HL-60/S4 (cell line): ENCODE measurements at regions not wholly inside any gene's neighbourhood (a gene's known extent, or its start where the extent isn't known, plus 50 kb on each side); places are given as distances from the start of the nearest gene placed in this dataset.

Experiments
- in situ Hi-C: fragments of 300-500 bp; cut with MboI; formaldehyde crosslinking; loops from 2 replicates; pipeline ENCODE4 v1.14.3; 2022; ENCODE audit warnings: low sequenced_read_pairs

GRCh38 chr20:40497899-40498691, 190.9 kb downstream of the MAFB start:
- in situ Hi-C loops, result no loop called here

- in situ Hi-C loops, result no loop called here
Measured at GRCh38 chr20:40495956-40496355, 193.1 kb downstream of the MAFB start.

GRCh38 chr20:40494248-40494647, 194.8 kb downstream of the MAFB start:
- in situ Hi-C loops, result no loop called here

- in situ Hi-C loops, result no loop called here
Measured at GRCh38 chr20:40493549-40493948, 195.5 kb downstream of the MAFB start.

- in situ Hi-C loops, result no loop called here
Measured at GRCh38 chr20:40493071-40493470, 196.0 kb downstream of the MAFB start.

- in situ Hi-C loops, result no loop called here
Measured at GRCh38 chr20:40491009-40491590, 197.9 kb downstream of the MAFB start.

- in situ Hi-C loops, result no loop called here
Measured at GRCh38 chr20:40489886-40490285, 199.2 kb downstream of the MAFB start.

- in situ Hi-C loops, result no loop called here
Measured at GRCh38 chr20:40488401-40488800, 200.6 kb downstream of the MAFB start.

- in situ Hi-C loops, result no loop called here
Measured at GRCh38 chr20:40486297-40486696, 202.7 kb downstream of the MAFB start.

GRCh38 chr20:40481743-40482458, 207.1 kb downstream of the MAFB start:
- in situ Hi-C loops, result no loop called here

GRCh38 chr20:40481337-40481736, 207.7 kb downstream of the MAFB start:
- in situ Hi-C loops, result no loop called here

GRCh38 chr20:40477805-40478204, 211.2 kb downstream of the MAFB start:
- in situ Hi-C loops, result no loop called here

- in situ Hi-C loops, result no loop called here
Measured at GRCh38 chr20:40476461-40476860, 212.6 kb downstream of the MAFB start.

GRCh38 chr20:40472905-40473304, 216.1 kb downstream of the MAFB start:
- in situ Hi-C loops, result no loop called here

GRCh38 chr20:40471261-40471629, 217.8 kb downstream of the MAFB start:
- in situ Hi-C loops, result no loop called here

- in situ Hi-C loops, result no loop called here
Measured at GRCh38 chr20:40470445-40471260, 218.4 kb downstream of the MAFB start.

- in situ Hi-C loops, result no loop called here
Measured at GRCh38 chr20:40468759-40469158, 220.3 kb downstream of the MAFB start.

- in situ Hi-C loops, result no loop called here
Measured at GRCh38 chr20:40467703-40468411, 221.2 kb downstream of the MAFB start.

GRCh38 chr20:40467067-40467466, 222.0 kb downstream of the MAFB start:
- in situ Hi-C loops, result no loop called here

- in situ Hi-C loops, result no loop called here
Measured at GRCh38 chr20:40464731-40465208, 224.3 kb downstream of the MAFB start.
